ENCODE measurements at regions not wholly inside any gene's neighbourhood (a gene's known extent, or its start where the extent isn't known, plus 50 kb on each side); places are given as distances from the start of the nearest gene placed in this dataset.

GRCh38 chr15:95868970-95869369 is 461.5 kb upstream of the NR2F2 start:
- no peaks in the 10 kb centered on the region for H3K9me2 ChIP-seq (ENCODE audit: insufficient read depth)
- no peaks in the 10 kb centered on the region for H3K79me2 ChIP-seq (replicated peaks; ENCODE audit: insufficient read depth)
- no peaks in the 10 kb centered on the region for H3F3A ChIP-seq (replicated peaks; ENCODE audit: low read depth)
- ATAC-seq (no peak; the same call in 2 of the 3 replicates), DNase-seq (ENCODE audit: low spot score) (no peak)
- H3K4me3 Mint-ChIP-seq, result no peak overlapping the region
- H3K4me3 ChIP-seq, result no peak overlapping the region
- H3K36me3 Mint-ChIP-seq (ENCODE audit: low read depth), result no peaks in the 10 kb centered on the region
- H4K20me1 ChIP-seq (replicated peaks; ENCODE audit: insufficient read depth), result no peaks in the 10 kb centered on the region
- H3K4me1 ChIP-seq (ENCODE audit: insufficient read depth), result peaks cover 7% of the 10 kb centered on the region; the same call in 1 of the 2 replicates
- no peak overlapping the region; the same call in 1 of the 2 replicates for H3K27ac ChIP-seq (ENCODE audit: low read depth)
- TF ChIP-seq POLR2AphosphoS5 (IDR thresholded peaks at IDR 0.05; ENCODE audit: low read depth) (no peak), JUNB (IDR thresholded peaks at IDR 0.05; ENCODE audit: unreplicated experiment) (no peak), EZH2 (IDR thresholded peaks at IDR 0.05; ENCODE audit: low read depth, unreplicated experiment) (no peak), NANOG (IDR thresholded peaks at IDR 0.05; ENCODE audit: borderline replicate concordance) (no peak), EZH2phosphoT487 (IDR thresholded peaks at IDR 0.05; ENCODE audit: unreplicated experiment) (no peak), ZNF331 (CRISPR knock-in tag; IDR thresholded peaks at IDR 0.05; ENCODE audit: low read depth) (no peak)
- no peaks in the 10 kb centered on the region for H3K9me3 Mint-ChIP-seq
- no peaks in the 10 kb centered on the region for H3K27me3 ChIP-seq (ENCODE audit: insufficient read depth)
- peak overlapping the region; percentile 84; the same call in 1 of the 2 replicates for H2AFZ ChIP-seq
- H3K27me3 Mint-ChIP-seq (ENCODE audit: insufficient read depth, low read depth, poor library complexity), result peaks cover 1% of the 10 kb centered on the region
- H3K36me3 ChIP-seq (ENCODE audit: insufficient read depth), result no peaks in the 10 kb centered on the region
- H3K27ac Mint-ChIP-seq, result no peak overlapping the region
- H3K4me1 Mint-ChIP-seq, result no peaks in the 10 kb centered on the region
- no peak overlapping the region for H3K4me2 ChIP-seq

- ATAC-seq, result no peak
- Mint-ChIP-seq H3K27me3 (ENCODE audit: insufficient read depth, low read depth, poor library complexity) (no peaks in the 10 kb centered on the region), H3K4me3 (no peak overlapping the region), H3K4me1 (peaks cover 5% of the 10 kb centered on the region), H3K27ac (no peak overlapping the region), H3K9me3 (no peaks in the 10 kb centered on the region), H3K36me3 (ENCODE audit: low read depth) (no peaks in the 10 kb centered on the region)
- no peaks in the 10 kb centered on the region for H3K27me3 ChIP-seq (ENCODE audit: insufficient read depth)
- H3K36me3 ChIP-seq (ENCODE audit: insufficient read depth), result no peaks in the 10 kb centered on the region
- no peak for TF ChIP-seq REST (IDR thresholded peaks at IDR 0.05; ENCODE audit: unreplicated experiment)
- TF ChIP-seq CREB1 (CRISPR knock-in tag; IDR thresholded peaks at IDR 0.05; ENCODE audit: low read depth), result no peak
- TF ChIP-seq CTCF (conservative IDR thresholded peaks at IDR 0.05; ENCODE audit: low read depth in 2 of 2), result no peak
- no peak for TF ChIP-seq ZNF331 (CRISPR knock-in tag; IDR thresholded peaks at IDR 0.05; ENCODE audit: low read depth)
- no peak for TF ChIP-seq NANOG (IDR thresholded peaks at IDR 0.05; ENCODE audit: borderline replicate concordance)
- no peak overlapping the region for H3K4me2 ChIP-seq
- H3K4me1 ChIP-seq (ENCODE audit: insufficient read depth), result peaks cover 13% of the 10 kb centered on the region
- no peaks in the 10 kb centered on the region for H3K79me2 ChIP-seq (replicated peaks; ENCODE audit: insufficient read depth)
- DNase-seq (ENCODE audit: low spot score), result no peak
- H2AFZ ChIP-seq, result no peak overlapping the region
- H3K4me3 ChIP-seq, result no peak overlapping the region
- H3K27ac ChIP-seq (ENCODE audit: low read depth), result no peak overlapping the region
- H4K20me1 ChIP-seq (replicated peaks; ENCODE audit: insufficient read depth), result no peaks in the 10 kb centered on the region
- no peaks in the 10 kb centered on the region for H3F3A ChIP-seq (replicated peaks; ENCODE audit: low read depth)
- H3K9me2 ChIP-seq (ENCODE audit: insufficient read depth), result no peaks in the 10 kb centered on the region
Measured at GRCh38 chr15:95869920-95870319, 460.6 kb upstream of the NR2F2 start.
